ENCODE measurements at regions not wholly inside any gene's neighbourhood (a gene's known extent, or its start where the extent isn't known, plus 50 kb on each side); places are given as distances from the start of the nearest gene placed in this dataset.

DNA sequence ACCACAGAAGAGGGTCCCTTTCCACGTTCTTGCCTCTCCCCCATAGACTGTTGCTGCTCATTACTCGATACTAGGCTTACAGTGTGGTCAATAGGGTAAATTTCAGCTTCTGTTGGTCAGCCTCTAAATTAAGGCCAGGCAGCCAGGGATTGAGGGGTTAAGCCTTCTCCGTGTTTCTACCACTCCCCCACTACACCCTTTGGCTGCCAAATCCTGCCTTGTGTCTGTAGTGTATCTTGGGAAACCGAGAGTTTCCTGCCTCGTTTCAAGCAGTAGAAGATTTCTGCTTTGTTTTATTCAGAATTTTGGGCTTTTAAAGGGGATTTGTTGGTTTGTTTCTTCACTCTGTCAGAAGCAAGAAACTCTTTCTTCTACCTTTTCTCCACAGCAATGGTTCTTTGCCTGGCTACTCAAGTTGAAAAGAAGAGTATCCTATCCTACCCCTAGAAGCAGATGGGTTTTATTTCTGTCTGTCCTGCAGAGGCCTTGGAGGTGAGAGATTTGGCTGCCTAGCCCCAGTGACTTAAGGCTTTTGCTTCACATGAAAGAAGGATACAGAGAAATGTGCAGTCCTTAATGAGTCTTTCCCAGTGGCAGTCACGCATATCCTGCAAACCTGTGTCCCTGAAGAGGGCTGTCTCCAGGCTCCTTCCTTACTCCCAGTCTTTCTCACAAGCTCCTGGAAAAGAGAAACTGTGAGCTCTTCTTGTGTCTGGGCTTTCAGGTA is 261.5 kb upstream of the TANK start:
- TF ChIP-seq, protein P1, sequence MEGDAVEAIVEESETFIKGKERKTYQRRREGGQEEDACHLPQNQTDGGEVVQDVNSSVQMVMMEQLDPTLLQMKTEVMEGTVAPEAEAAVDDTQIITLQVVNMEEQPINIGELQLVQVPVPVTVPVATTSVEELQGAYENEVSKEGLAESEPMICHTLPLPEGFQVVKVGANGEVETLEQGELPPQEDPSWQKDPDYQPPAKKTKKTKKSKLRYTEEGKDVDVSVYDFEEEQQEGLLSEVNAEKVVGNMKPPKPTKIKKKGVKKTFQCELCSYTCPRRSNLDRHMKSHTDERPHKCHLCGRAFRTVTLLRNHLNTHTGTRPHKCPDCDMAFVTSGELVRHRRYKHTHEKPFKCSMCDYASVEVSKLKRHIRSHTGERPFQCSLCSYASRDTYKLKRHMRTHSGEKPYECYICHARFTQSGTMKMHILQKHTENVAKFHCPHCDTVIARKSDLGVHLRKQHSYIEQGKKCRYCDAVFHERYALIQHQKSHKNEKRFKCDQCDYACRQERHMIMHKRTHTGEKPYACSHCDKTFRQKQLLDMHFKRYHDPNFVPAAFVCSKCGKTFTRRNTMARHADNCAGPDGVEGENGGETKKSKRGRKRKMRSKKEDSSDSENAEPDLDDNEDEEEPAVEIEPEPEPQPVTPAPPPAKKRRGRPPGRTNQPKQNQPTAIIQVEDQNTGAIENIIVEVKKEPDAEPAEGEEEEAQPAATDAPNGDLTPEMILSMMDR (optimal IDR thresholded peaks at IDR 0.05 in 1 of 3, IDR thresholded peaks at IDR 0.05 in 1 of 3, conservative IDR thresholded peaks at IDR 0.05 in 1 of 3; ENCODE audit: extremely low read depth in 1 of 3, insufficient read depth in 2 of 3, low read length in 3 of 3), result no peak
- no peak for TF ChIP-seq EZH2 (IDR thresholded peaks at IDR 0.05; ENCODE audit: low read length)
- dilution Hi-C loops (cut with MboI; ENCODE audit: extremely low pct_ligation_motif_present, low sequenced_read_pairs), result no loop called here
- H3K9ac ChIP-seq (ENCODE audit: control insufficient read depth, extremely low read depth, insufficient read depth, low read length), result no peak overlapping the region
- H3K79me2 ChIP-seq (ENCODE audit: control insufficient read depth, insufficient read depth, low read length), result no peaks in the 10 kb centered on the region
- no peaks in the 10 kb centered on the region for H3K9me3 ChIP-seq (ENCODE audit: control insufficient read depth, low read depth, low read length)
- no peak overlapping the region for H3K4me2 ChIP-seq (ENCODE audit: control insufficient read depth, extremely low read depth, insufficient read depth, low read depth, low read length)
- no peak overlapping the region for H3K27ac ChIP-seq (ENCODE audit: control insufficient read depth, insufficient read depth, low read length)
- H3K4me1 ChIP-seq (ENCODE audit: control insufficient read depth, extremely low read depth, insufficient read depth, low read length), result no peaks in the 10 kb centered on the region
- no peaks in the 10 kb centered on the region for H4K20me1 ChIP-seq (ENCODE audit: control insufficient read depth, extremely low read depth, insufficient read depth, low read length)
- H3K36me3 ChIP-seq (ENCODE audit: control insufficient read depth in 2 of 2, extremely low read depth in 1 of 2, insufficient read depth in 2 of 2, low read length in 2 of 2), result no peaks in the 10 kb centered on the region
- no peak overlapping the region for H2AFZ ChIP-seq (ENCODE audit: control insufficient read depth, low read length)
- no peak overlapping the region for H3K4me3 ChIP-seq (ENCODE audit: control insufficient read depth in 2 of 3, extremely low read depth in 1 of 3, insufficient read depth in 2 of 3, low read depth in 1 of 3, low read length in 3 of 3)
- DNase-seq (ENCODE audit: low read depth, low spot score), result no peak
- no peaks in the 10 kb centered on the region for H3K27me3 ChIP-seq (ENCODE audit: control insufficient read depth, extremely low read depth, insufficient read depth, low read length)
- FAIRE-seq, result no peak
- H3K9me1 ChIP-seq (ENCODE audit: control insufficient read depth, extremely low read depth, insufficient read depth, low read length), result no peaks in the 10 kb centered on the region

DNA sequence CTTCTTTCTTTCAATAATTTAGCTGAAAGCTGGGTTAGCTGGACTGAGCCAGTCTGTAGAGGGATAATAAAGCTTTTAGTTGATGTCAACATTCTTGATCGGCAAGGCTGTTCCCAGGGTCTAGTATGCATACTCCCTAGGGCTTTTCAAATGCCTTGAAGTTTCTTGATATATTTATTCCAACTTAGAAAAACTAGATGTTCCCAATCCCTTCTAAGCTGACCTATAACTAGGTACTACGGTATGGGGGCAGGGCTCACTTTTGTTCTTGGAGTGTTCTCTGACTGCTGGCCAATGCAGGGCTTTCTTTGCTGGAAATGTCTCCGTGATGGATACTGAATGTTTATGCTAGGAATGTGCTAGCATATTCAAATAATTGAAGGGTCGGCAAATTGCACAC is 258.6 kb upstream of the TANK start:
- H3K9me3 ChIP-seq (ENCODE audit: control insufficient read depth, low read depth, low read length), result no peaks in the 10 kb centered on the region
- DNase-seq (ENCODE audit: low read depth, low spot score) (no peak), FAIRE-seq (no peak)
- no peaks in the 10 kb centered on the region for H3K36me3 ChIP-seq (ENCODE audit: control insufficient read depth in 2 of 2, extremely low read depth in 1 of 2, insufficient read depth in 2 of 2, low read length in 2 of 2)
- H3K9ac ChIP-seq (ENCODE audit: control insufficient read depth, extremely low read depth, insufficient read depth, low read length), result no peak overlapping the region
- H3K4me1 ChIP-seq (ENCODE audit: control insufficient read depth, extremely low read depth, insufficient read depth, low read length), result no peaks in the 10 kb centered on the region
- dilution Hi-C loops (cut with MboI; ENCODE audit: extremely low pct_ligation_motif_present, low sequenced_read_pairs), result no loop called here
- H3K4me3 ChIP-seq (ENCODE audit: control insufficient read depth in 2 of 3, extremely low read depth in 1 of 3, insufficient read depth in 2 of 3, low read depth in 1 of 3, low read length in 3 of 3), result no peak overlapping the region
- no peaks in the 10 kb centered on the region for H3K79me2 ChIP-seq (ENCODE audit: control insufficient read depth, insufficient read depth, low read length)
- H2AFZ ChIP-seq (ENCODE audit: control insufficient read depth, low read length), result no peak overlapping the region
- no peak overlapping the region for H3K27ac ChIP-seq (ENCODE audit: control insufficient read depth, insufficient read depth, low read length)
- H3K4me2 ChIP-seq (ENCODE audit: control insufficient read depth, extremely low read depth, insufficient read depth, low read depth, low read length), result no peak overlapping the region
- no peaks in the 10 kb centered on the region for H3K27me3 ChIP-seq (ENCODE audit: control insufficient read depth, extremely low read depth, insufficient read depth, low read length)
- H3K9me1 ChIP-seq (ENCODE audit: control insufficient read depth, extremely low read depth, insufficient read depth, low read length), result no peaks in the 10 kb centered on the region
- no peaks in the 10 kb centered on the region for H4K20me1 ChIP-seq (ENCODE audit: control insufficient read depth, extremely low read depth, insufficient read depth, low read length)
- no peak for TF ChIP-seq EZH2 (IDR thresholded peaks at IDR 0.05; ENCODE audit: low read length)
- TF ChIP-seq, protein P1 (optimal IDR thresholded peaks at IDR 0.05 in 1 of 3, IDR thresholded peaks at IDR 0.05 in 1 of 3, conservative IDR thresholded peaks at IDR 0.05 in 1 of 3; ENCODE audit: extremely low read depth in 1 of 3, insufficient read depth in 2 of 3, low read length in 3 of 3), result no peak

All from keratinocyte (primary cell).